SK-N-SH (cell line): ENCODE measurements at regions not wholly inside any gene's neighbourhood (a gene's known extent, or its start where the extent isn't known, plus 50 kb on each side); places are given as distances from the start of the nearest gene placed in this dataset.

Experiments used
- CTCF ChIA-PET: fragments of 300-600, 350-600 bp; formaldehyde crosslinking; extraction: SDS; loops from one replicate; lab custom pipeline; 2021; lab: Yijun Ruan, JAX
- POLR2A ChIA-PET: fragments of 350-600 bp; sonication (Branson Sonifier 250); formaldehyde crosslinking; extraction: SDS; loops from one replicate; lab custom pipeline; 2020; ENCODE audit warnings: antibody characterized with exemption, inconsistent platforms; lab: Yijun Ruan, JAX
- DNase-seq: peaks from one replicate; pipeline ENCODE4 v3.0.0; 2012
- H2AFZ ChIP-seq: fragments of 200-600 bp; sonication (generic); 2 replicates; pipeline ENCODE4 v1.8.1; 2016; ENCODE audit warnings: antibody characterized with exemption, mild to moderate bottlenecking, low read depth
- H3F3A ChIP-seq: fragments of 200-600 bp; sonication (generic); replicated peaks from 2 replicates; pipeline ENCODE3; 2016; ENCODE audit warnings: antibody characterized with exemption, mild to moderate bottlenecking; ENCODE audit not compliant: insufficient read depth
- H3K27ac ChIP-seq, 2 experiments: fragments of 200-500 bp in 1 of 2; fragments of 200-600 bp in 1 of 2; sonication (Bioruptor generic) in 1 of 2; sonication (generic), shearing (Covaris generic) in 1 of 2; 2 replicates each; pipeline versions ENCODE4 v1.5.1 to v1.6.1; 2014 to 2016; ENCODE audit warnings: low read depth in 2 of 2, inconsistent platforms in 1 of 2, low read length in 1 of 2, mild to moderate bottlenecking in 1 of 2, mixed read lengths in 1 of 2
- H3K27me3 ChIP-seq: fragments of 200-600 bp; sonication (generic), shearing (Covaris generic); 2 replicates; pipeline ENCODE4 v1.6.1; 2016; ENCODE audit warnings: mixed run types; ENCODE audit not compliant: insufficient read depth
- H3K36me3 ChIP-seq, 2 experiments: fragments of 200-500 bp in 1 of 2; fragments of 200-600 bp in 1 of 2; sonication (Bioruptor generic) in 1 of 2; sonication (generic) in 1 of 2; replicated peaks in 1 of 2; 2 replicates each; pipeline versions ENCODE3 to v1.5.1; 2014 to 2016; ENCODE audit warnings: low read length in 1 of 2, mild to moderate bottlenecking in 1 of 2; ENCODE audit not compliant: insufficient read depth in 2 of 2, control insufficient read depth in 1 of 2
- H3K4me1 ChIP-seq, 2 experiments: fragments of 200-500 bp in 1 of 2; fragments of 200-600 bp in 1 of 2; sonication (Bioruptor generic) in 1 of 2; sonication (generic), shearing (Covaris generic) in 1 of 2; 2 replicates each; pipeline versions ENCODE4 v1.5.1 to v1.6.1; 2014 to 2016; ENCODE audit warnings: low read depth in 1 of 2, low read length in 1 of 2, mixed run types in 1 of 2; ENCODE audit not compliant: insufficient read depth in 2 of 2, control insufficient read depth in 1 of 2
- H3K4me2 ChIP-seq: fragments of 200-600 bp; sonication (generic), shearing (Covaris generic); 2 replicates; pipeline ENCODE4 v1.6.1; 2017; ENCODE audit warnings: mixed run types
- H3K4me3 ChIP-seq, 2 experiments: fragments of 200-500 bp in 1 of 2; fragments of 200-600 bp in 1 of 2; sonication (Bioruptor generic) in 1 of 2; sonication (generic), shearing (Covaris generic) in 1 of 2; 2 replicates each; pipeline versions ENCODE4 v1.5.1 to v1.8.1; 2014 to 2016; ENCODE audit warnings: low read depth in 2 of 2, inconsistent platforms in 1 of 2, low read length in 1 of 2, mild to moderate bottlenecking in 1 of 2, mixed read lengths in 1 of 2, moderate library complexity in 1 of 2
- H3K79me2 ChIP-seq: fragments of 200-600 bp; sonication (generic); 2 replicates; pipeline ENCODE4 v1.8.1; 2017; ENCODE audit warnings: mild to moderate bottlenecking; ENCODE audit not compliant: insufficient read depth
- H3K9ac ChIP-seq: fragments of 200-600 bp; sonication (generic); 2 replicates; pipeline ENCODE4 v1.6.1; 2017; ENCODE audit warnings: mixed run types
- H3K9me2 ChIP-seq: fragments of 200-600 bp; sonication (generic); 2 replicates; pipeline ENCODE4 v1.6.1; 2017; ENCODE audit warnings: mixed run types
- H3K9me3 ChIP-seq: fragments of 200-600 bp; sonication (generic); 2 replicates; pipeline ENCODE4 v1.6.1; 2017; ENCODE audit warnings: mixed run types, mild to moderate bottlenecking, moderate library complexity
- H4K20me1 ChIP-seq: fragments of 200-600 bp; sonication (generic); 2 replicates; pipeline ENCODE4 v1.6.1; 2017; ENCODE audit warnings: mild to moderate bottlenecking, mixed run types; ENCODE audit not compliant: insufficient read depth
- CTCF ChIP-seq: fragments of 200-600 bp; sonication (generic); IDR thresholded peaks from 2 replicates; pipeline ENCODE4 v1.6.1; 2017; ENCODE audit warnings: antibody characterized with exemption, mild to moderate bottlenecking, moderate library complexity
- ELF1 ChIP-seq: IDR thresholded peaks from 2 replicates; pipeline ENCODE4 v1.4.0; 2012
- EZH2phosphoT487 ChIP-seq: fragments of 200-600 bp; sonication (generic); IDR thresholded peaks from 2 replicates; pipeline ENCODE4 v1.6.1; 2017; ENCODE audit warnings: low read depth, mixed run types, mild to moderate bottlenecking, antibody characterized with exemption, moderate library complexity, borderline replicate concordance
- FOXJ3 ChIP-seq: sonication (generic); formaldehyde crosslinking; IDR thresholded peaks from 2 replicates; pipeline ENCODE4 v1.5.1; 2020; ENCODE audit warnings: mild to moderate bottlenecking, missing genetic modification reagents
- GABPA ChIP-seq: IDR thresholded peaks from 2 replicates; pipeline ENCODE4 v1.4.0; 2012; ENCODE audit warnings: low read depth, mild to moderate bottlenecking
- GATA2 ChIP-seq: sonication (generic); formaldehyde crosslinking; IDR thresholded peaks from 2 replicates; pipeline ENCODE4 v1.5.0; 2020; ENCODE audit warnings: mild to moderate bottlenecking, missing genetic modification reagents
- IRF3 ChIP-seq: fragments of 150-350 bp; IDR thresholded peaks from 2 replicates; pipeline ENCODE4 v1.6.1; 2016; ENCODE audit warnings: mild to moderate bottlenecking, low read depth, low read length
- MEF2A ChIP-seq: IDR thresholded peaks from 2 replicates; pipeline ENCODE4 v1.4.0; 2012; ENCODE audit warnings: low read depth, borderline replicate concordance
- POLR2AphosphoS5 ChIP-seq: IDR thresholded peaks from 2 replicates; pipeline ENCODE4 v1.6.1; 2012; ENCODE audit warnings: low read depth, low read length
- RAD21 ChIP-seq: IDR thresholded peaks from 2 replicates; pipeline ENCODE4 v1.6.1; 2012; ENCODE audit warnings: mild to moderate bottlenecking, low read length
- REST ChIP-seq: IDR thresholded peaks from 2 replicates; pipeline ENCODE4 v1.6.1; 2012; ENCODE audit warnings: mild to moderate bottlenecking, low read depth, low read length, moderate library complexity
- RXRA ChIP-seq: IDR thresholded peaks from 2 replicates; pipeline ENCODE4 v1.4.0; 2012; ENCODE audit warnings: low read depth, mild to moderate bottlenecking, borderline replicate concordance
- SMC3 ChIP-seq: IDR thresholded peaks from 2 replicates; pipeline ENCODE4 v1.6.1; 2012; ENCODE audit warnings: low read depth, low read length, improper control_type of control experiment
- TCF12 ChIP-seq: IDR thresholded peaks from 2 replicates; pipeline ENCODE4 v1.4.0; 2012
- TEAD4 ChIP-seq: IDR thresholded peaks from 2 replicates; pipeline ENCODE4 v1.4.0; 2012; ENCODE audit warnings: mild to moderate bottlenecking, borderline replicate concordance; ENCODE audit not compliant: insufficient read depth
- USF1 ChIP-seq: IDR thresholded peaks from 2 replicates; pipeline ENCODE4 v1.4.0; 2012; ENCODE audit warnings: low read depth, borderline replicate concordance
- YY1 ChIP-seq: IDR thresholded peaks from 2 replicates; pipeline ENCODE4 v1.4.0; 2012; ENCODE audit warnings: low read depth, mild to moderate bottlenecking
- ZBTB33 ChIP-seq: IDR thresholded peaks from 2 replicates; pipeline ENCODE4 v1.4.0; 2012; ENCODE audit warnings: low read depth, borderline replicate concordance
- WGBS: methylation state at CpG from one replicate; pipeline ENCODE4 v1.1.6; 2017; ENCODE audit warnings: low lambda C conversion rate; 5-methylcytosine and 5-hydroxymethylcytosine counted together

- no peak overlapping the region for H3K4me2 ChIP-seq
Measured at GRCh38 chr1:106276871-106277270, 779.6 kb upstream of the PRMT6 start.

More at GRCh38 chr1:106276871-106277270, 779.6 kb upstream of the PRMT6 start:
- Histone ChIP-seq H3K79me2 (no peaks in the 10 kb centered on the region), H3K9ac (no peak overlapping the region), H2AFZ (no peak overlapping the region), H4K20me1 (no peaks in the 10 kb centered on the region), H3K9me3 (no peaks in the 10 kb centered on the region), H3K9me2 (no peaks in the 10 kb centered on the region), H3K4me3 (no peak overlapping the region), H3K27ac (no peak overlapping the region), H3K27me3 (no peaks in the 10 kb centered on the region), H3K4me1 (no peaks in the 10 kb centered on the region), H3F3A (no peaks in the 10 kb centered on the region), H3K36me3 (no peaks in the 10 kb centered on the region)
- TF ChIP-seq SMC3 (no peak), IRF3 (no peak), REST (no peak), USF1 (no peak), ELF1 (no peak), RAD21 (no peak), FOXJ3 (no peak), EZH2phosphoT487 (no peak), POLR2AphosphoS5 (no peak), CTCF (no peak), YY1 (no peak), RXRA (no peak), MEF2A (no peak), ZBTB33 (no peak), TCF12 (no peak), GATA2 (CRISPR knock-in tag) (no peak), TEAD4 (no peak), GABPA (no peak)
- POLR2A ChIA-PET, result no interaction called here
- WGBS, result 12% methylated on average over 1 of the region's 1 CpG
- no peak for DNase-seq
- CTCF ChIA-PET, result no interaction called here
